Suprapubic skin (tissue), 4 donors: ENCODE measurements at regions not wholly inside any gene's neighbourhood (a gene's known extent, or its start where the extent isn't known, plus 50 kb on each side); places are given as distances from the start of the nearest gene placed in this dataset.

Experiments
- DNase-seq, 2 donors: peaks; one replicate each; pipeline ENCODE4 v3.0.0-alpha.2; 2019; ENCODE audit warnings: low spot score in 2 of 2
- H3K27ac ChIP-seq: fragments of 200-600 bp; sonication (generic); one replicate; pipeline ENCODE4 v1.5.1; 2019
- H3K27me3 ChIP-seq: fragments of 200-600 bp; sonication (generic); one replicate; pipeline ENCODE4 v1.5.1; 2019
- H3K36me3 ChIP-seq: fragments of 200-600 bp; sonication (generic); one replicate; pipeline ENCODE4 v1.5.1; 2019
- H3K4me1 ChIP-seq: fragments of 200-600 bp; sonication (generic); one replicate; pipeline ENCODE4 v1.5.1; 2019
- H3K4me3 ChIP-seq: fragments of 200-600 bp; sonication (generic); one replicate; pipeline ENCODE4 v1.5.1; 2019; ENCODE audit warnings: mild to moderate bottlenecking
- H3K9me3 ChIP-seq: fragments of 200-600 bp; sonication (generic); one replicate; pipeline ENCODE4 v1.5.1; 2019
- EP300 ChIP-seq: sonication (generic); formaldehyde crosslinking; IDR thresholded peaks from one replicate; pipeline ENCODE4 v1.6.1; 2017; ENCODE audit warnings: antibody characterized with exemption
- POLR2A ChIP-seq, 2 donors: fragments of 450-650 bp; IDR thresholded peaks; one replicate each; pipeline ENCODE4 v1.6.1; 2017; ENCODE audit warnings: antibody characterized with exemption in 2 of 2, mild to moderate bottlenecking in 2 of 2, moderate library complexity in 2 of 2
- POLR2AphosphoS5 ChIP-seq, 3 donors: sonication (generic); formaldehyde crosslinking; IDR thresholded peaks; one replicate each; pipeline ENCODE4 v1.6.1; 2017; ENCODE audit warnings: antibody characterized with exemption in 3 of 3
- WGBS: methylation state at CpG from one replicate; pipeline ENCODE4 v1.1.5; 2018; 5-methylcytosine and 5-hydroxymethylcytosine counted together
- TF ChIP-seq, protein P1 (sequence below), 2 donors: fragments of 200-600 bp in 1 of 2; fragments of 450-650 bp in 1 of 2; sonication (generic) in 1 of 2; IDR thresholded peaks; one replicate each; pipeline ENCODE4 v1.5.1; 2016 to 2019; ENCODE audit warnings: antibody characterized with exemption in 2 of 2, mild to moderate bottlenecking in 1 of 2, moderate library complexity in 1 of 2

DNA sequence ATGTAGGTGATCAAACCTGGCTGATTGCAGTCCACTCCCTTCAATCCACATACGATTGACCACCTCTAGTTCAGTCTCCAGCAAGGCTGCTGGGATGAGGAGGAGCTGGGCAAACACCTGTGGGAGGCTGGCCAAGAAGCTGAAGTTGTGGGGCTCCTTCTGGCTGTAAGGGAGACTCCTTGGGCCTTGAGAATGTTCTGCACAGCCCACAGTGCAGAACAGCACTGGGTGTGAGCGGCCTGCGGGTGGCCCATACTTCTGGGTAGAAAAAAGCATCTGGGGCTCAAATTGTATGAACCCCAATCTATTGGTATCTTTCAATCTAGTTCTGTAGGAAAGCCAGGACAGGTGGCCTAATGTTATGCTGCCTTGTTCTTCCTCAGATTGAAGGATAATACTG is 1608.8 kb upstream of the PCDH10 start:
- no peak for DNase-seq
- Histone ChIP-seq H3K4me1 (no peaks in the 10 kb centered on the region), H3K4me3 (no peak overlapping the region), H3K27ac (no peak overlapping the region), H3K9me3 (no peaks in the 10 kb centered on the region), H3K27me3 (no peaks in the 10 kb centered on the region), H3K36me3 (no peaks in the 10 kb centered on the region)
- WGBS: 89% methylated on average over 3 of the region's 3 CpGs
- no peak for TF ChIP-seq EP300
- TF ChIP-seq, protein P1, sequence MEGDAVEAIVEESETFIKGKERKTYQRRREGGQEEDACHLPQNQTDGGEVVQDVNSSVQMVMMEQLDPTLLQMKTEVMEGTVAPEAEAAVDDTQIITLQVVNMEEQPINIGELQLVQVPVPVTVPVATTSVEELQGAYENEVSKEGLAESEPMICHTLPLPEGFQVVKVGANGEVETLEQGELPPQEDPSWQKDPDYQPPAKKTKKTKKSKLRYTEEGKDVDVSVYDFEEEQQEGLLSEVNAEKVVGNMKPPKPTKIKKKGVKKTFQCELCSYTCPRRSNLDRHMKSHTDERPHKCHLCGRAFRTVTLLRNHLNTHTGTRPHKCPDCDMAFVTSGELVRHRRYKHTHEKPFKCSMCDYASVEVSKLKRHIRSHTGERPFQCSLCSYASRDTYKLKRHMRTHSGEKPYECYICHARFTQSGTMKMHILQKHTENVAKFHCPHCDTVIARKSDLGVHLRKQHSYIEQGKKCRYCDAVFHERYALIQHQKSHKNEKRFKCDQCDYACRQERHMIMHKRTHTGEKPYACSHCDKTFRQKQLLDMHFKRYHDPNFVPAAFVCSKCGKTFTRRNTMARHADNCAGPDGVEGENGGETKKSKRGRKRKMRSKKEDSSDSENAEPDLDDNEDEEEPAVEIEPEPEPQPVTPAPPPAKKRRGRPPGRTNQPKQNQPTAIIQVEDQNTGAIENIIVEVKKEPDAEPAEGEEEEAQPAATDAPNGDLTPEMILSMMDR (IDR thresholded peaks at IDR 0.05): no peak
- no peak for TF ChIP-seq POLR2A (IDR thresholded peaks at IDR 0.05)
- TF ChIP-seq POLR2AphosphoS5 (IDR thresholded peaks at IDR 0.05): no peak

- WGBS: 82% methylated on average over 7 of the region's 7 CpGs
These were observed 1601.5 kb upstream of the PCDH10 start for GRCh38 chr4:131547506-131547981.

GRCh38 chr4:131551306-131551705 is 1597.8 kb upstream of the PCDH10 start:
- Histone ChIP-seq H3K36me3 (no peaks in the 10 kb centered on the region), H3K9me3 (no peaks in the 10 kb centered on the region), H3K27me3 (no peaks in the 10 kb centered on the region), H3K27ac (no peak overlapping the region), H3K4me1 (no peaks in the 10 kb centered on the region), H3K4me3 (no peak overlapping the region)
- WGBS: 89% methylated on average over 1 of the region's 1 CpG
- no peak for DNase-seq
- TF ChIP-seq POLR2A (IDR thresholded peaks at IDR 0.05): no peak
- TF ChIP-seq POLR2AphosphoS5 (IDR thresholded peaks at IDR 0.05): no peak
- TF ChIP-seq, protein P1 (IDR thresholded peaks at IDR 0.05): no peak
- no peak for TF ChIP-seq EP300

More at GRCh38 chr4:131547506-131547981, 1601.5 kb upstream of the PCDH10 start:
- H3K36me3 ChIP-seq: no peaks in the 10 kb centered on the region
- no peak overlapping the region for H3K27ac ChIP-seq
- no peaks in the 10 kb centered on the region for H3K9me3 ChIP-seq
- DNase-seq: no peak
- no peaks in the 10 kb centered on the region for H3K4me1 ChIP-seq
- no peak overlapping the region for H3K4me3 ChIP-seq
- no peaks in the 10 kb centered on the region for H3K27me3 ChIP-seq
- TF ChIP-seq EP300 (no peak), POLR2A (IDR thresholded peaks at IDR 0.05) (no peak), POLR2AphosphoS5 (IDR thresholded peaks at IDR 0.05) (no peak)
- TF ChIP-seq, protein P1 (IDR thresholded peaks at IDR 0.05): no peak

DNA sequence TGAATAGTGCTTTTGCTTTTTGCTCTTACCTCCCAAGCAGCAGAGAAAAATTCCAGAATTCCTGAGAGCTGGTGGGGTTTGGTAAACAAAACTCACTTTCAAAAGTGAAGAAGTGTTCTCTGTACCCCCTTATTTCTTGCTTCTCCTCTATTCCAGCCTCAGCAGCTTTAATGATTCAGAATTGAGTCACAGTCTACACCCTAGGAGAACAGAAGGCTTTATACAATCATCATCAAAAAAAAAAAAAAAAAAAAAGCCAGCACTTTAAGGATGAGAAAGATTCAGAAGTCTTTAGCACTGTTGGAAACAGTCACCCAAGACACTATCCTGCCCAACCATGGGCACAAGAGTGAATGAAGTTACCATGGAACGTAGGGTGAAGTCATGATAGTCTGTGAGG is 1583.1 kb upstream of the PCDH10 start:
- no peak for TF ChIP-seq POLR2AphosphoS5 (IDR thresholded peaks at IDR 0.05)
- TF ChIP-seq, protein P1 (IDR thresholded peaks at IDR 0.05): no peak
- no peak for TF ChIP-seq POLR2A (IDR thresholded peaks at IDR 0.05)
- TF ChIP-seq EP300: no peak
- Histone ChIP-seq H3K4me1 (no peaks in the 10 kb centered on the region), H3K9me3 (peaks cover 4% of the 10 kb centered on the region), H3K36me3 (no peaks in the 10 kb centered on the region), H3K27ac (no peak overlapping the region), H3K4me3 (no peak overlapping the region), H3K27me3 (no peaks in the 10 kb centered on the region)
- WGBS: 61% methylated on average over 1 of the region's 1 CpG
- DNase-seq: no peak

DNA sequence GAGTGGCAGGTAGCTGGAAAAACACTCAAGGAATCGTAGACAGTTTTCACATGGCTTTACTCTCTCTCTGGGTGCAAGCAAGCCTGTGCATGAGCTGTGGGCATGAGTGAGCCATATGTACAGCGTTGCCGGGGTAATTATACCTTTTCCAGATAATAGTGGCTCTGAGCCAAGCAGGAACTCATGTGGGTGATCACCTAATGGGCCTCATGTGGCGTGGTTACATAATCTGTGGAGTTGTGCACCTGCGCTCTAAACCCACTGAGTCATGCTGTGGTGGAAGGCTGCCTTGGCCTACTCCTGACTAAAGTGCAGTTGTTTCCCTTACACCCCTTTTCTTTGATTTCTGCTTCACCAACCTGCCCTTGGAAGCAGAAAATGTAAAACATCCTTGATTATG is 1564.5 kb upstream of the PCDH10 start:
- Histone ChIP-seq H3K4me3 (no peak overlapping the region), H3K36me3 (no peaks in the 10 kb centered on the region), H3K9me3 (no peaks in the 10 kb centered on the region), H3K4me1 (no peaks in the 10 kb centered on the region), H3K27ac (no peak overlapping the region), H3K27me3 (no peaks in the 10 kb centered on the region)
- no peak for DNase-seq
- 70% methylated on average over 5 of the region's 5 CpGs for WGBS
- no peak for TF ChIP-seq EP300
- no peak for TF ChIP-seq POLR2A (IDR thresholded peaks at IDR 0.05)

DNA sequence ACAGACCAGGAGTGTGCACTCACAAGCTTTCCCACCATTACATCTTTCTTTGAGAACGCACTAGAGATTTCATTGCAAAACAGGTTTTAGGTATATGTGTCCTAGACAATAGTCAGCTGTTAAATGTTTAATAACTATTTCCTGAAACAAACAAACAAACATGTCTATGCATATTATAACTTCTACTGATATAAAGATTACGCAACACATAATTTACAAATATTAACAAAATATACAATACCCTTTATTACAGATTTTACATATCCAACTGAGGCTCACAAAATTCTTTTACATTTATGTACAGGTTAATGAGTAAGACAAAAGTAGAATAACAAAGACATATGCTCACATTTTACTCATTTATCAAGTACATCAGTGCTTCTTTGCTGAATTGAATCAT is 1554.0 kb upstream of the PCDH10 start:
- H3K27ac ChIP-seq: no peak overlapping the region
- TF ChIP-seq POLR2AphosphoS5 (IDR thresholded peaks at IDR 0.05) (no peak), EP300 (no peak), POLR2A (IDR thresholded peaks at IDR 0.05) (no peak)
- TF ChIP-seq, protein P1 (IDR thresholded peaks at IDR 0.05): no peak
- H3K4me3 ChIP-seq: no peak overlapping the region
- no peaks in the 10 kb centered on the region for H3K27me3 ChIP-seq
- H3K36me3 ChIP-seq: no peaks in the 10 kb centered on the region
- no peaks in the 10 kb centered on the region for H3K4me1 ChIP-seq
- H3K9me3 ChIP-seq: no peaks in the 10 kb centered on the region
- WGBS: 94% methylated on average over 2 of the region's 2 CpGs
- no peak for DNase-seq
